ENCODE measurements at regions not wholly inside any gene's neighbourhood (a gene's known extent, or its start where the extent isn't known, plus 50 kb on each side); places are given as distances from the start of the nearest gene placed in this dataset.

GRCh38 chr7:53539558-53539957 lies 504.1 kb downstream of the POM121L12 start:
- no peak for DNase-seq (ENCODE audit: low spot score in 2 of 2)
- H3K4me3 ChIP-seq, result no peak overlapping the region
- no peaks in the 10 kb centered on the region for H3K27me3 ChIP-seq (ENCODE audit: low read depth)
- H3K9me3 ChIP-seq, result no peaks in the 10 kb centered on the region
- H3K4me1 ChIP-seq, result no peaks in the 10 kb centered on the region
- no peaks in the 10 kb centered on the region for H3K36me3 ChIP-seq (replicated peaks)
- in situ Hi-C loops (cut with MboI; ENCODE audit: low sequenced_read_pairs), result no loop called here

GRCh38 chr7:53541475-53541874 lies 506.0 kb downstream of the POM121L12 start:
- H3K9me3 ChIP-seq, result no peaks in the 10 kb centered on the region

GRCh38 chr7:53542157-53542556 lies 506.7 kb downstream of the POM121L12 start:
- H3K36me3 ChIP-seq (replicated peaks), result no peaks in the 10 kb centered on the region
- no peaks in the 10 kb centered on the region for H3K4me1 ChIP-seq
- no peak for DNase-seq (ENCODE audit: low spot score in 2 of 2)
- H3K4me3 ChIP-seq, result no peak overlapping the region
- in situ Hi-C loops (cut with MboI; ENCODE audit: low sequenced_read_pairs), result no loop called here
- no peaks in the 10 kb centered on the region for H3K27me3 ChIP-seq (ENCODE audit: low read depth)
- H3K9me3 ChIP-seq, result no peaks in the 10 kb centered on the region

More at GRCh38 chr7:53541475-53541874, 506.0 kb downstream of the POM121L12 start:
- Histone ChIP-seq H3K4me1 (no peaks in the 10 kb centered on the region), H3K27me3 (ENCODE audit: low read depth) (no peaks in the 10 kb centered on the region), H3K4me3 (no peak overlapping the region), H3K36me3 (replicated peaks) (no peaks in the 10 kb centered on the region)
- no peak for DNase-seq (ENCODE audit: low spot score in 2 of 2)
- in situ Hi-C loops (cut with MboI; ENCODE audit: low sequenced_read_pairs), result no loop called here

Data from HAP-1 (cell line).